ENCODE measurements at regions not wholly inside any gene's neighbourhood (a gene's known extent, or its start where the extent isn't known, plus 50 kb on each side); places are given as distances from the start of the nearest gene placed in this dataset.
"Not testable (repeated sequence)": the region's sequence is repeated elsewhere in the genome, so short reads cannot be mapped to it uniquely, and the experiment has no call there.

GRCh38 chr2:87199228-87199627 is 177.6 kb upstream of the PLGLB1 start:
- not testable (repeated sequence) for DNase-seq

- DNase-seq, result not testable (repeated sequence)
Observed at GRCh38 chr2:87204569-87205147, 183.0 kb upstream of the PLGLB1 start.

- DNase-seq, result not testable (repeated sequence)
Observed at GRCh38 chr2:87212938-87213337, 191.3 kb upstream of the PLGLB1 start.

- not testable (repeated sequence) for DNase-seq
Observed at GRCh38 chr2:87217005-87217404, 195.4 kb upstream of the PLGLB1 start.

GRCh38 chr2:87217741-87218410 is 196.2 kb upstream of the PLGLB1 start:
- not testable (repeated sequence) for DNase-seq

- not testable (repeated sequence) for DNase-seq
Observed at GRCh38 chr2:87220651-87221050, 199.0 kb upstream of the PLGLB1 start.

- not testable (repeated sequence) for DNase-seq
Observed at GRCh38 chr2:87222131-87222530, 200.5 kb upstream of the PLGLB1 start.

GRCh38 chr2:87223873-87224272 is 202.2 kb upstream of the PLGLB1 start:
- not testable (repeated sequence) for DNase-seq

GRCh38 chr2:87229091-87229689 is 207.5 kb upstream of the PLGLB1 start:
- not testable (repeated sequence) for DNase-seq

- DNase-seq, result not testable (repeated sequence)
Observed at GRCh38 chr2:87229964-87230363, 208.3 kb upstream of the PLGLB1 start.

- DNase-seq, result not testable (repeated sequence)
Observed at GRCh38 chr2:87235333-87235981, 213.8 kb upstream of the PLGLB1 start.

- not testable (repeated sequence) for DNase-seq
Observed at GRCh38 chr2:87237570-87238336, 216.1 kb upstream of the PLGLB1 start.

- DNase-seq, result not testable (repeated sequence)
Observed at GRCh38 chr2:87239558-87240215, 218.0 kb upstream of the PLGLB1 start.

GRCh38 chr2:87246066-87246717 is 224.5 kb upstream of the PLGLB1 start:
- not testable (repeated sequence) for DNase-seq

GRCh38 chr2:87252046-87252445 is 230.4 kb upstream of the PLGLB1 start:
- not testable (repeated sequence) for DNase-seq

- not testable (repeated sequence) for DNase-seq
Observed at GRCh38 chr2:87254562-87254961, 232.9 kb upstream of the PLGLB1 start.

- not testable (repeated sequence) for DNase-seq
Observed at GRCh38 chr2:87255410-87255809, 233.8 kb upstream of the PLGLB1 start.

- DNase-seq, result not testable (repeated sequence)
Observed at GRCh38 chr2:87258887-87259286, 237.2 kb upstream of the PLGLB1 start.

GRCh38 chr2:87262184-87262702 is 240.6 kb upstream of the PLGLB1 start:
- not testable (repeated sequence) for DNase-seq

- not testable (repeated sequence) for DNase-seq
Observed at GRCh38 chr2:87263868-87264518, 242.3 kb upstream of the PLGLB1 start.

- not testable (repeated sequence) for DNase-seq
Observed at GRCh38 chr2:87275192-87275591, 253.5 kb upstream of the PLGLB1 start.

Data from right forelimb (tissue), 1 donor.